Transverse colon (tissue), 4 donors: ENCODE measurements at regions not wholly inside any gene's neighbourhood (a gene's known extent, or its start where the extent isn't known, plus 50 kb on each side); places are given as distances from the start of the nearest gene placed in this dataset.
A peak's percentile ranks its signal among the peaks of the same experiment; 100 is the strongest.

Experiments used
- DNase-seq: peaks from one replicate; pipeline ENCODE4 v3.0.0-alpha.2; 2019
- H3K27ac ChIP-seq, 4 donors: fragments of 200-600 bp; sonication (generic); 2 replicates each; pipeline ENCODE4 v1.5.1; 2016 to 2018; ENCODE audit warnings: inconsistent platforms in 4 of 4
- H3K27me3 ChIP-seq: fragments of 200-600 bp; sonication (generic); 2 replicates; pipeline ENCODE4 v1.5.1; 2017; ENCODE audit warnings: inconsistent platforms
- H3K36me3 ChIP-seq, 4 donors: fragments of 200-600 bp; sonication (generic); 2 replicates each; pipeline ENCODE4 v1.5.1; 2017 to 2019; ENCODE audit warnings: inconsistent platforms in 4 of 4
- H3K4me1 ChIP-seq, 4 donors: fragments of 200-600 bp; sonication (generic); 2 replicates each; pipeline ENCODE4 v1.5.1; 2017 to 2020; ENCODE audit warnings: inconsistent platforms in 4 of 4
- H3K4me3 ChIP-seq, 4 donors: fragments of 200-600 bp; sonication (generic); 1 replicate in 1 of 4; 2 replicates in 3 of 4; pipeline versions ENCODE4 v1.5.1 to v1.6.1; 2017 to 2019; ENCODE audit warnings: inconsistent platforms in 4 of 4
- H3K9me3 ChIP-seq, 2 donors: fragments of 200-600 bp; sonication (generic); 2 replicates each; pipeline ENCODE4 v1.5.1; 2017 to 2019; ENCODE audit warnings: inconsistent platforms in 2 of 2
- CTCF ChIP-seq, 5 experiments: fragments of 200-600 bp in 3 of 5; fragments of 450-650 bp in 2 of 5; sonication (generic) in 3 of 5; IDR thresholded peaks; 1 replicate in 2 of 5; 2 replicates in 3 of 5; pipeline ENCODE4 v1.5.1; 2016 to 2017; ENCODE audit warnings: antibody characterized with exemption in 5 of 5, inconsistent platforms in 3 of 5, mild to moderate bottlenecking in 2 of 5, moderate library complexity in 1 of 5
- EP300 ChIP-seq: sonication (generic); formaldehyde crosslinking; IDR thresholded peaks from one replicate; pipeline ENCODE4 v1.6.1; 2017; ENCODE audit warnings: antibody characterized with exemption, low read depth
- POLR2A ChIP-seq: fragments of 450-650 bp; IDR thresholded peaks from one replicate; pipeline ENCODE4 v1.6.1; 2016; ENCODE audit warnings: antibody characterized with exemption, mild to moderate bottlenecking, moderate library complexity
- POLR2AphosphoS5 ChIP-seq, 3 donors: sonication (generic); formaldehyde crosslinking; IDR thresholded peaks; one replicate each; pipeline ENCODE4 v1.6.1; 2016; ENCODE audit warnings: antibody characterized with exemption in 3 of 3
- WGBS, 2 donors: methylation state at CpG; one replicate each; pipeline ENCODE4 v1.1.5; 2018; ENCODE audit warnings: low coverage in 1 of 2; 5-methylcytosine and 5-hydroxymethylcytosine counted together
- in situ Hi-C, 4 donors: fragments of 200-750 bp; cut with MboI; loops; one replicate each; pipeline versions ENCODE4 v1.15.0 to v1.15.1; 2017; ENCODE audit warnings: low sequenced_read_pairs in 3 of 4, low pct_ligation_motif_present in 1 of 4, low pct_unique_long_range_greater_than_20kb in 1 of 4
- intact Hi-C: fragments of 100-400 bp; cut with DNase I; formaldehyde crosslinking; loops from one replicate; pipeline ENCODE4 v1.15.1; 2023; ENCODE audit warnings: low total_unique reads

GRCh38 chr7:120160166-120160565 lies 112.8 kb upstream of the KCND2 start:
- Histone ChIP-seq H3K4me1 (no peaks in the 10 kb centered on the region), H3K9me3 (no peaks in the 10 kb centered on the region), H3K36me3 (no peaks in the 10 kb centered on the region), H3K4me3 (no peak overlapping the region), H3K27ac (no peak overlapping the region), H3K27me3 (no peaks in the 10 kb centered on the region)
- 48 to 55% methylated on average over 2 of the region's 2 CpGs for WGBS, 2 donors
- no peak for DNase-seq
- in situ Hi-C loops = no loop called here
- intact Hi-C loops = no loop called here
- TF ChIP-seq POLR2A (no peak), EP300 (no peak), CTCF (IDR thresholded peaks at IDR 0.05) (no peak), POLR2AphosphoS5 (IDR thresholded peaks at IDR 0.05) (no peak)

- H3K27me3 ChIP-seq = no peaks in the 10 kb centered on the region
- no peak for DNase-seq
- H3K27ac ChIP-seq = no peak overlapping the region
- no peak overlapping the region for H3K4me3 ChIP-seq
- in situ Hi-C loops = no loop called here
- TF ChIP-seq POLR2A (no peak), CTCF (IDR thresholded peaks at IDR 0.05) (no peak), EP300 (no peak)
- no peaks in the 10 kb centered on the region for H3K9me3 ChIP-seq
- no peaks in the 10 kb centered on the region for H3K36me3 ChIP-seq
- no peaks in the 10 kb centered on the region for H3K4me1 ChIP-seq
- 82 to 83% methylated on average over 3 to 4 of the region's 4 CpGs for WGBS, 2 donors
- intact Hi-C loops = no loop called here
Observed at GRCh38 chr7:120163449-120163848, 109.5 kb upstream of the KCND2 start.

GRCh38 chr7:120165227-120165626 lies 107.7 kb upstream of the KCND2 start:
- H3K4me3 ChIP-seq = no peak overlapping the region
- 75 to 92% methylated on average over 2 of the region's 2 CpGs for WGBS, 2 donors
- no peaks in the 10 kb centered on the region for H3K4me1 ChIP-seq
- no peaks in the 10 kb centered on the region for H3K27me3 ChIP-seq
- in situ Hi-C loops = no loop called here
- no peak for DNase-seq
- no peaks in the 10 kb centered on the region for H3K36me3 ChIP-seq
- intact Hi-C loops = no loop called here
- H3K9me3 ChIP-seq = no peaks in the 10 kb centered on the region
- H3K27ac ChIP-seq = no peak overlapping the region
- TF ChIP-seq POLR2AphosphoS5 (IDR thresholded peaks at IDR 0.05) (no peak), POLR2A (no peak), CTCF (IDR thresholded peaks at IDR 0.05) (no peak), EP300 (no peak)

GRCh38 chr7:120168066-120168465 lies 104.9 kb upstream of the KCND2 start:
- H3K4me3 ChIP-seq = no peak overlapping the region
- H3K4me1 ChIP-seq = no peaks in the 10 kb centered on the region
- H3K27me3 ChIP-seq = no peaks in the 10 kb centered on the region
- in situ Hi-C loops = no loop called here
- WGBS, 2 donors = 36 to 65% methylated on average over 2 to 4 of the region's 4 CpGs
- no peaks in the 10 kb centered on the region for H3K36me3 ChIP-seq
- no peak for TF ChIP-seq POLR2AphosphoS5 (IDR thresholded peaks at IDR 0.05)
- TF ChIP-seq EP300 = no peak
- TF ChIP-seq CTCF (IDR thresholded peaks at IDR 0.05) = no peak
- TF ChIP-seq POLR2A = no peak
- intact Hi-C loops = no loop called here
- H3K9me3 ChIP-seq = no peaks in the 10 kb centered on the region
- DNase-seq = no peak
- H3K27ac ChIP-seq = peak overlapping the region in 2 of 4 donors; percentile 24 to 37
